ENCODE measurements at regions not wholly inside any gene's neighbourhood (a gene's known extent, or its start where the extent isn't known, plus 50 kb on each side); places are given as distances from the start of the nearest gene placed in this dataset.

- no peak for DNase-seq
- no peaks in the 10 kb centered on the region for H3K27me3 ChIP-seq
- TF ChIP-seq POLR2A (IDR thresholded peaks at IDR 0.05) (no peak), CTCF (IDR thresholded peaks at IDR 0.05) (no peak)
- 64 to 76% methylated on average over 3 of the region's 3 CpGs for WGBS, 2 donors
- no peaks in the 10 kb centered on the region for H3K4me1 ChIP-seq
- H3K9me3 ChIP-seq: no peaks in the 10 kb centered on the region
- H3K4me3 ChIP-seq (replicated peaks in 1 of 3): no peak overlapping the region
- H3K36me3 ChIP-seq: no peaks in the 10 kb centered on the region
- intact Hi-C loops (cut with DNase I): no loop called here
- no peak overlapping the region for H3K27ac ChIP-seq
These were observed 682.4 kb upstream of the GRIA3 start for GRCh38 chrX:122501652-122502051.

- TF ChIP-seq POLR2A (IDR thresholded peaks at IDR 0.05) (no peak), CTCF (IDR thresholded peaks at IDR 0.05) (no peak)
- no peak overlapping the region for H3K4me3 ChIP-seq (replicated peaks in 1 of 3)
- WGBS, 2 donors: 82 to 84% methylated on average over 3 of the region's 3 CpGs
- no peaks in the 10 kb centered on the region for H3K27me3 ChIP-seq
- H3K4me1 ChIP-seq: no peaks in the 10 kb centered on the region
- no peaks in the 10 kb centered on the region for H3K9me3 ChIP-seq
- no peak overlapping the region for H3K27ac ChIP-seq
- DNase-seq: no peak
- H3K36me3 ChIP-seq: no peaks in the 10 kb centered on the region
- intact Hi-C loops (cut with DNase I): no loop called here
These were observed 680.1 kb upstream of the GRIA3 start for GRCh38 chrX:122504026-122504425.

GRCh38 chrX:122512561-122513072 is 671.5 kb upstream of the GRIA3 start:
- no peak overlapping the region for H3K4me3 ChIP-seq (replicated peaks in 1 of 3)
- H3K27me3 ChIP-seq: no peaks in the 10 kb centered on the region
- TF ChIP-seq CTCF (IDR thresholded peaks at IDR 0.05) (no peak), POLR2A (IDR thresholded peaks at IDR 0.05) (no peak)
- H3K4me1 ChIP-seq: no peaks in the 10 kb centered on the region
- WGBS, 2 donors: 89% methylated on average over 3 of the region's 3 CpGs
- no peak overlapping the region for H3K27ac ChIP-seq
- no peak for DNase-seq
- intact Hi-C loops (cut with DNase I): no loop called here
- no peaks in the 10 kb centered on the region for H3K36me3 ChIP-seq
- H3K9me3 ChIP-seq: no peaks in the 10 kb centered on the region

GRCh38 chrX:122517786-122518185 is 666.3 kb upstream of the GRIA3 start:
- no peaks in the 10 kb centered on the region for H3K9me3 ChIP-seq
- H3K27ac ChIP-seq: no peak overlapping the region
- H3K27me3 ChIP-seq: no peaks in the 10 kb centered on the region
- intact Hi-C loops (cut with DNase I): no loop called here
- DNase-seq: no peak
- no peaks in the 10 kb centered on the region for H3K4me1 ChIP-seq
- TF ChIP-seq POLR2A (IDR thresholded peaks at IDR 0.05): no peak
- TF ChIP-seq CTCF (IDR thresholded peaks at IDR 0.05): no peak
- no peaks in the 10 kb centered on the region for H3K36me3 ChIP-seq
- H3K4me3 ChIP-seq (replicated peaks in 1 of 3): no peak overlapping the region

- Histone ChIP-seq H3K27me3 (no peaks in the 10 kb centered on the region), H3K4me3 (replicated peaks in 1 of 3) (no peak overlapping the region), H3K9me3 (no peaks in the 10 kb centered on the region), H3K27ac (no peak overlapping the region), H3K36me3 (no peaks in the 10 kb centered on the region), H3K4me1 (no peaks in the 10 kb centered on the region)
- no peak for TF ChIP-seq CTCF (IDR thresholded peaks at IDR 0.05)
- TF ChIP-seq POLR2A (IDR thresholded peaks at IDR 0.05): no peak
- intact Hi-C loops (cut with DNase I): no loop called here
- DNase-seq: no peak
These were observed 638.3 kb upstream of the GRIA3 start for GRCh38 chrX:122545778-122546177.

All from thyroid gland (tissue), 4 donors.